ENCODE measurements at regions not wholly inside any gene's neighbourhood (a gene's known extent, or its start where the extent isn't known, plus 50 kb on each side); places are given as distances from the start of the nearest gene placed in this dataset.

GRCh38 chr14:61179796-61180398 lies 101.2 kb downstream of the TMEM30B start:
- Mint-ChIP-seq H3K36me3 (ENCODE audit: unreplicated experiment) (no peaks in the 10 kb centered on the region), H3K4me3 (ENCODE audit: unreplicated experiment) (no peak overlapping the region), H3K27me3 (ENCODE audit: unreplicated experiment) (no peaks in the 10 kb centered on the region), H3K9me3 (ENCODE audit: unreplicated experiment) (peaks cover 8% of the 10 kb centered on the region), H3K4me1 (ENCODE audit: low read depth, unreplicated experiment) (no peaks in the 10 kb centered on the region), H3K27ac (ENCODE audit: unreplicated experiment) (no peak overlapping the region)
- TF ChIP-seq CTCF (IDR thresholded peaks at IDR 0.05; ENCODE audit: partially characterized antibody, unreplicated experiment): no peak
- DNase-seq: no peak

- Mint-ChIP-seq H3K27me3 (ENCODE audit: unreplicated experiment) (no peaks in the 10 kb centered on the region), H3K27ac (ENCODE audit: unreplicated experiment) (no peak overlapping the region), H3K36me3 (ENCODE audit: unreplicated experiment) (no peaks in the 10 kb centered on the region), H3K4me3 (ENCODE audit: unreplicated experiment) (no peak overlapping the region), H3K4me1 (ENCODE audit: low read depth, unreplicated experiment) (no peaks in the 10 kb centered on the region), H3K9me3 (ENCODE audit: unreplicated experiment) (peaks cover 8% of the 10 kb centered on the region)
- no peak for TF ChIP-seq CTCF (IDR thresholded peaks at IDR 0.05; ENCODE audit: partially characterized antibody, unreplicated experiment)
- no peak for DNase-seq
These were observed 102.0 kb downstream of the TMEM30B start for GRCh38 chr14:61179061-61179690.

- DNase-seq: no peak
- no peak for TF ChIP-seq CTCF (IDR thresholded peaks at IDR 0.05; ENCODE audit: partially characterized antibody, unreplicated experiment)
- no peaks in the 10 kb centered on the region for H3K4me1 Mint-ChIP-seq (ENCODE audit: low read depth, unreplicated experiment)
- H3K27ac Mint-ChIP-seq (ENCODE audit: unreplicated experiment): no peak overlapping the region
- H3K4me3 Mint-ChIP-seq (ENCODE audit: unreplicated experiment): no peak overlapping the region
- H3K36me3 Mint-ChIP-seq (ENCODE audit: unreplicated experiment): no peaks in the 10 kb centered on the region
- no peaks in the 10 kb centered on the region for H3K27me3 Mint-ChIP-seq (ENCODE audit: unreplicated experiment)
- peaks cover 8% of the 10 kb centered on the region for H3K9me3 Mint-ChIP-seq (ENCODE audit: unreplicated experiment)
These were observed 102.7 kb downstream of the TMEM30B start for GRCh38 chr14:61178226-61179060.

GRCh38 chr14:61177279-61178225 lies 103.6 kb downstream of the TMEM30B start:
- Mint-ChIP-seq H3K27me3 (ENCODE audit: unreplicated experiment) (no peaks in the 10 kb centered on the region), H3K9me3 (ENCODE audit: unreplicated experiment) (peaks cover 9% of the 10 kb centered on the region), H3K36me3 (ENCODE audit: unreplicated experiment) (no peaks in the 10 kb centered on the region), H3K4me3 (ENCODE audit: unreplicated experiment) (no peak overlapping the region), H3K4me1 (ENCODE audit: low read depth, unreplicated experiment) (no peaks in the 10 kb centered on the region), H3K27ac (ENCODE audit: unreplicated experiment) (peak overlapping the region; percentile 21)
- DNase-seq: peak; percentile 24
- TF ChIP-seq CTCF (IDR thresholded peaks at IDR 0.05; ENCODE audit: partially characterized antibody, unreplicated experiment): no peak
